Right forelimb (tissue), 1 donor: ENCODE measurements at regions not wholly inside any gene's neighbourhood (a gene's known extent, or its start where the extent isn't known, plus 50 kb on each side); places are given as distances from the start of the nearest gene placed in this dataset.
"Not testable (repeated sequence)": the region's sequence is repeated elsewhere in the genome, so short reads cannot be mapped to it uniquely, and the experiment has no call there.

Experiments
- DNase-seq: peaks from one replicate; pipeline ENCODE4 v3.0.0-alpha.2; 2018

- no peak for DNase-seq
Measured at GRCh38 chr1:29949676-29950075, 713.4 kb downstream of the PTPRU start.

GRCh38 chr1:29948581-29948980 lies 712.3 kb downstream of the PTPRU start:
- no peak for DNase-seq

GRCh38 chr1:29946057-29946456 lies 709.7 kb downstream of the PTPRU start:
- DNase-seq, result no peak

- no peak for DNase-seq
Measured at GRCh38 chr1:29945426-29945825, 709.1 kb downstream of the PTPRU start.

GRCh38 chr1:29944253-29944905 lies 708.1 kb downstream of the PTPRU start:
- DNase-seq, result no peak

DNA sequence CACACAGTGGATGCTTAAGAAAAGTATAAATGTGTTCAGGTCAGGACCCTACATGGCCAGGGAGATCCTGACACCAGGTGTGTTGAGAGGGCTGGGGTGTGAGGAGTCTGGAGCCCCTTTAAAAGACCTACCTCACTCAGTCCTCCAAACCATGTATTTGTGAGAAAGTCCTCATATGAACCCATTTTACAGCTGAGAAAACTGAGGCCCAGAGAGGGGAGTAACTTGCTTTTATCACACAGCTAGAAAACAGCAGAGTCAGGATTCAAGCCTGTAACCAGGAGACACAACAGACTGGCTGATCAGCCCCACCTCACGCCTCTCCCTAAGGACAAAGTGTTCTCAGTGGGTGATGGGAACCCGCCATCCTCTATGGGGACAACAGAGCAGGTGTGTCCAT lies 706.7 kb downstream of the PTPRU start:
- DNase-seq, result no peak

- DNase-seq, result no peak
Measured at GRCh38 chr1:29939079-29939478, 702.8 kb downstream of the PTPRU start.

GRCh38 chr1:29937356-29937755 lies 701.0 kb downstream of the PTPRU start:
- DNase-seq, result no peak

- DNase-seq, result no peak
Measured at GRCh38 chr1:29936031-29936544, 699.8 kb downstream of the PTPRU start.

GRCh38 chr1:29934255-29934772 lies 698.0 kb downstream of the PTPRU start:
- DNase-seq, result no peak

GRCh38 chr1:29933067-29933466 lies 696.7 kb downstream of the PTPRU start:
- no peak for DNase-seq

DNA sequence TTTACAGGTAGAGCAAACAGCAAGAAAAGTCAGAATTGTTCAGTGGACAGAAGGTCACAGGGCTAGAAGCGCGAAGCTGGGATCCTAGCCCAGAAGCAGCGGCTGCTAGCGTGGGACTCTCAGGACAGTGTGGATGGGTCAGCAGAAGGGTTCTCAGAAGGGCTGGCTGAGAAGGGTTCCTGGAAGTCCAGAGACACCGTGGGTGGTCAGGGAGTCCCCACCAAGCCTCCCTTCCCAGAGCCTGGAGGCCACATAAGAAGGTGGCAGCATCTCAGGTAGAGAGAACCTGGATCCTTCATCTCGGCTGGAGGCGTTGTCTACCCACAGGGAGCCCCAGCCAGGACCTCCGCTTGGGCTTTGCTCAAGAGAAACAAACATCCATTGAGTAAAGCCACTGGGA lies 696.3 kb downstream of the PTPRU start:
- no peak for DNase-seq

DNA sequence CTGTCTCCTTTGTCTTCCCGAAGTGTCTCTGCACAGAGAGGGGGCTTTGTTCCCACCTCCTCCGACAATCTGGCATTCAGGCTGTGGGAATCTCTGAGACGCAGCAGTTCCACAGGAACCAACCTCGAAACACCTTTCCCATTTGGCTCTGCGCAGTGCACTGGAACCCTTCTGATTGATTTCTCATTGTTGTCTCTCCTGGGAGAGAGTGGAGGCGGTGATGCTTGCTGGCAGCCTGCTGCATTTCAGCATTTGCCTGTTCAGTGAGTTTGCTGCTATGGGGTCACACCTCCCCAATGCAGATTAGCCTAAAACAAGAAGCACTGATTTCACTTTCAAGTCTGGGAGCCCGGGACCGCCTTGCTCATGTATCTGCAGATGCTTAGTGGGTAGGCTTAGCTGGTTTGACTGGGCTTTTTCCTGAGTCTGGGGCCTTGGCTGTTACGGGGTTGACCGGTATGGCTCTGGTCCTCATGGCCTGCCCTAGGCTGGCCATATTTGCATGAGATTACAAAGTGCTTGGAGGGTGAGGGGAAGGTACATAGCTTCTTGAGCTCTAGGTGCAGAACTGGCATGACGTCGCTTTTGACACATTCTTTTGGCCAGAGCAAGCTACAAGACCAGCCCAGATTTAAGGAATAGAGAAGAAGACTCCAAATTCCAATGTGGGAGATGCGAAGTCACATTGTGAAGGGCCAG lies 695.3 kb downstream of the PTPRU start:
- no peak for DNase-seq

DNA sequence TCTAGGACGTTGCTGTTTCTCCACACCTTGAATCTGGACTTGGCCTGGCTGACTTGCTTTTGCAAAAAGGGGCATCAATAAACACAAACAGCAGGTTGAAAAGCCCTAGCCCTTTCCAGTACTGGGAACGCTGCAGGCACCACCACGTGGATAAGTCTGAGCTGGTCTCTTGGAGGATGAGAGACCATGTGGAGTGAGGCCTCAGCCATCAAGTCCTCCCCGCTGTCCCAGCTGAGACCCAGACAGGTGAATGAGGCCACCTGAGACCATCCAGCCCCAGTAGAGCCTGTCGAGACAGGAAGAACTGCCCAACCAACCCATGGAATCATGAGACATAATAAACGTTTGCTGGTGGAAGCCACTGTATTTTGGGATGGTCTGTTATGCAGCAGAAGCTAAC lies 688.7 kb downstream of the PTPRU start:
- peak; percentile 21 for DNase-seq

DNA sequence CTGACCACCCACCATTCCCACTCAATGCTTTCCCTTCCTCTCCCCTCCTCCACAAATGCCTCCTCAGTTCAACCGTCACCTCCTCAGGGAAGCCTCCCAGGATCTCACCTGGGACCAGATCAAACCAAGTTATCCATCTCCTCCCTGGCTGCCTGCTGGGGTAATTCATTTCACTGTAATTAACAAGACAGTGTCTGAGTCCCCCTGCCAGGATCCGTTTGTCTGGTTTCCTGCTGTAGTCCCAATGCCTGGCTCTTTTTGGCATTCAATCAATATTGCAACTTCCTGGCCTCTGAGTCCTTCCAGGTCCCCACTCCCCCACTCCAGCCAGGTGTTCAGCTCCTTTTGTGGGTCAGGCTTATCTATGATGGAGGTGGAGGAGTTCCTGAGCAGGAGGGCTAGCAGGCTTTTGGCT lies 687.7 kb downstream of the PTPRU start:
- no peak for DNase-seq

- DNase-seq, result no peak
Measured at GRCh38 chr1:29921741-29922140, 685.4 kb downstream of the PTPRU start.

GRCh38 chr1:29920784-29921183 lies 684.5 kb downstream of the PTPRU start:
- no peak for DNase-seq

DNA sequence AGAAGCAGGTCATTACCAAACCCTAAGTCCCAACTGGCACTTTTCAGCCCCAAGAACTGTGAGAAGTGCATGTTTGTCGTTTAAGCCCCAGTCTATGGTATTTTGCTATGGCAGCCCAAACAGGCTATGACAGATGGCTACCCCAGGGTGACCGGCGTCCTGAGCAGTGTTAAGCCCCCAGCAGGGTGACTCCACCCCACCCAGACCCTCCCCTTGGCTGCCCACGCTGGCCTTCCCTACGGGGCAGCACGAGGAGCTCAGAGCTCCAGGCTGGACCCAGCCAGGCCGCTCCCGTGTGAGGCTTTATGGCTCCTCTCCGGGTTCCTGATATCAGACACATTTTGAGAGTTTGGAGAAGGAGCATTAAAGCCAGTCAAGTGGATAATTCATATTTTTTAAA lies 684.0 kb downstream of the PTPRU start:
- no peak for DNase-seq

DNA sequence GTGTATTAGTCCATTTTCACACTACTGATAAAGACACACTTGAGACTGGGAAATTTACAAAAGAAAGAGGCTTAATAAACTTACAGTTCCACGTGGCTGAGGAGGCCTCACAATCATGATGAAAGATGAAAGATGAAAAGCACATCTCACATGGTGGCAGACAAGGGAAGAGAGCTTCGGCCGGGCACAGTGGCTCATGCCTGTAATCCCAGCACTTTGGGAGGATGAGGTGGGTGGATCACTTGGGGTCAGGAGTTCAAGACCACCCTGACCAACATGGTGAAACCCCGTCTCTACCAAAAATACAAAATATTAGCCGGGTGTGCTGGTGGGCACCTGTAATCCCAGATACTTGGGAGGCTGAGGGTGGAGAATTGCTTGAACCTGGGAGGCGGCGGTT lies 682.7 kb downstream of the PTPRU start:
- not testable (repeated sequence) for DNase-seq

- no peak for DNase-seq
Measured at GRCh38 chr1:29916656-29917369, 680.5 kb downstream of the PTPRU start.

- DNase-seq, result no peak
Measured at GRCh38 chr1:29914936-29915335, 678.6 kb downstream of the PTPRU start.

DNA sequence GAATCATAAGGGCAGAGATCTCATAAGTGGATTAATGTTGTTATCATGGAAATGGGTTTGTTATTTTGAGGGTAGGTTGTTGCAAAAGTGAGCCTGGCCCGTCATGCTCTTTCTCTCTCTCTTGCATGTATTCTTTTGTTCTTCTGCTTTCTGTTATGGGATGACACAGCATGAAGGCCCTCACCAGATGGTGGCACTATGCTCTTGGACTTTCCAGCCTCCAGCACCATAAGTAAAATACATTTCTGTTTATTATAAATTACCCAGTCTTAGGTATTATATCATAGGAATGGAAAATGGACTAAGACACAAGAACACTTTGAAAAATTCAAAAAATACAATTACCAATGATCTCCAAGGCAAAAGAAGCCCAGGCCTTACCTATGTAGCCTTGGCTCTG lies 676.1 kb downstream of the PTPRU start:
- no peak for DNase-seq

GRCh38 chr1:29909962-29910361 lies 673.6 kb downstream of the PTPRU start:
- no peak for DNase-seq

- DNase-seq, result no peak
Measured at GRCh38 chr1:29907596-29907995, 671.3 kb downstream of the PTPRU start.
